ENCODE measurements at regions not wholly inside any gene's neighbourhood (a gene's known extent, or its start where the extent isn't known, plus 50 kb on each side); places are given as distances from the start of the nearest gene placed in this dataset.

DNA sequence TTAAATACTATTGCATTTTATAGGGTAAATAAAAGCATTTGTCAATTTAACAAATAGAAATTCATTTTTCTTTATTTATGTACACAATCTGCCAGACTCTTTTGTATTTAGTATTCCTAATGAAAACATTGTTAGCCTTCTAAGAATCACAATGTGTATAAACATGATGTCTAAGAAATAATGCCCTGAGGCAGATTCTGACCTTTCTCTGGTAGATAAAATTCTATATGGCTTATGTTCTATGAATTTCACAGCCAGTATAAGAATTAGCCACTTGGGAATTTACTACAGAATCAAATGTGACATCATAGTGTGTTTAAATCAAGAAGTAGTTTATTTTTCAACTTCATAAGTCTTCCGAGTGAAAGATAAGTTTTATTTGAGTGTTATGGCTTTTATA is 457.4 kb downstream of the ZIC1 start:
- no peak for TF ChIP-seq EP300 (IDR thresholded peaks at IDR 0.05; ENCODE audit: borderline replicate concordance)
- TF ChIP-seq MAX (IDR thresholded peaks at IDR 0.05): no peak
- TF ChIP-seq, protein P1, sequence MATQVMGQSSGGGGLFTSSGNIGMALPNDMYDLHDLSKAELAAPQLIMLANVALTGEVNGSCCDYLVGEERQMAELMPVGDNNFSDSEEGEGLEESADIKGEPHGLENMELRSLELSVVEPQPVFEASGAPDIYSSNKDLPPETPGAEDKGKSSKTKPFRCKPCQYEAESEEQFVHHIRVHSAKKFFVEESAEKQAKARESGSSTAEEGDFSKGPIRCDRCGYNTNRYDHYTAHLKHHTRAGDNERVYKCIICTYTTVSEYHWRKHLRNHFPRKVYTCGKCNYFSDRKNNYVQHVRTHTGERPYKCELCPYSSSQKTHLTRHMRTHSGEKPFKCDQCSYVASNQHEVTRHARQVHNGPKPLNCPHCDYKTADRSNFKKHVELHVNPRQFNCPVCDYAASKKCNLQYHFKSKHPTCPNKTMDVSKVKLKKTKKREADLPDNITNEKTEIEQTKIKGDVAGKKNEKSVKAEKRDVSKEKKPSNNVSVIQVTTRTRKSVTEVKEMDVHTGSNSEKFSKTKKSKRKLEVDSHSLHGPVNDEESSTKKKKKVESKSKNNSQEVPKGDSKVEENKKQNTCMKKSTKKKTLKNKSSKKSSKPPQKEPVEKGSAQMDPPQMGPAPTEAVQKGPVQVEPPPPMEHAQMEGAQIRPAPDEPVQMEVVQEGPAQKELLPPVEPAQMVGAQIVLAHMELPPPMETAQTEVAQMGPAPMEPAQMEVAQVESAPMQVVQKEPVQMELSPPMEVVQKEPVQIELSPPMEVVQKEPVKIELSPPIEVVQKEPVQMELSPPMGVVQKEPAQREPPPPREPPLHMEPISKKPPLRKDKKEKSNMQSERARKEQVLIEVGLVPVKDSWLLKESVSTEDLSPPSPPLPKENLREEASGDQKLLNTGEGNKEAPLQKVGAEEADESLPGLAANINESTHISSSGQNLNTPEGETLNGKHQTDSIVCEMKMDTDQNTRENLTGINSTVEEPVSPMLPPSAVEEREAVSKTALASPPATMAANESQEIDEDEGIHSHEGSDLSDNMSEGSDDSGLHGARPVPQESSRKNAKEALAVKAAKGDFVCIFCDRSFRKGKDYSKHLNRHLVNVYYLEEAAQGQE (IDR thresholded peaks at IDR 0.05; ENCODE audit: low read depth): no peak
- TF ChIP-seq RAD21 (IDR thresholded peaks at IDR 0.05; ENCODE audit: low read depth): no peak
- TF ChIP-seq CEBPB (IDR thresholded peaks at IDR 0.05): no peak
- no peak for TF ChIP-seq FOXM1 (IDR thresholded peaks at IDR 0.05; ENCODE audit: borderline replicate concordance, low read depth)
- TF ChIP-seq ZBTB7A (IDR thresholded peaks at IDR 0.05; ENCODE audit: low read depth): no peak
- TF ChIP-seq, protein P2, sequence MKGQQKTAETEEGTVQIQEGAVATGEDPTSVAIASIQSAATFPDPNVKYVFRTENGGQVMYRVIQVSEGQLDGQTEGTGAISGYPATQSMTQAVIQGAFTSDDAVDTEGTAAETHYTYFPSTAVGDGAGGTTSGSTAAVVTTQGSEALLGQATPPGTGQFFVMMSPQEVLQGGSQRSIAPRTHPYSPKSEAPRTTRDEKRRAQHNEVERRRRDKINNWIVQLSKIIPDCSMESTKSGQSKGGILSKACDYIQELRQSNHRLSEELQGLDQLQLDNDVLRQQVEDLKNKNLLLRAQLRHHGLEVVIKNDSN (IDR thresholded peaks at IDR 0.05): no peak
- no peak for TF ChIP-seq TCF12 (IDR thresholded peaks at IDR 0.05; ENCODE audit: low read depth)
- no peak for TF ChIP-seq TEAD4 (IDR thresholded peaks at IDR 0.05)
- TF ChIP-seq YY1 (IDR thresholded peaks at IDR 0.05; ENCODE audit: low read depth): no peak
- no peak for TF ChIP-seq CREB1 (IDR thresholded peaks at IDR 0.05; ENCODE audit: low read depth)
- TF ChIP-seq EGR1 (IDR thresholded peaks at IDR 0.05): no peak
